Effector memory CD4-positive, alpha-beta T cell (primary cell): ENCODE measurements at regions not wholly inside any gene's neighbourhood (a gene's known extent, or its start where the extent isn't known, plus 50 kb on each side); places are given as distances from the start of the nearest gene placed in this dataset.

Source experiments
- DNase-seq, 3 donors: peaks; one replicate each; pipeline ENCODE4 v3.0.0-alpha.2; 2020
- H3K27ac ChIP-seq: 2 replicates; pipeline ENCODE4 v1.7.0; 2013; ENCODE audit warnings: mild to moderate bottlenecking, low read length, moderate library complexity; ENCODE audit not compliant: insufficient read depth, poor library complexity, severe bottlenecking
- H3K27me3 ChIP-seq: replicated peaks from 2 replicates; pipeline ENCODE4 v1.7.0; 2013; ENCODE audit warnings: mild to moderate bottlenecking, low read length; ENCODE audit not compliant: insufficient read depth, control insufficient read depth, poor library complexity, severe bottlenecking
- H3K36me3 ChIP-seq: 2 replicates; pipeline ENCODE4 v1.7.0; 2013; ENCODE audit warnings: mild to moderate bottlenecking, low read length, moderate library complexity; ENCODE audit not compliant: control insufficient read depth, insufficient read depth
- H3K4me1 ChIP-seq: 2 replicates; pipeline ENCODE4 v1.7.0; 2013; ENCODE audit warnings: low read length, mild to moderate bottlenecking; ENCODE audit not compliant: control insufficient read depth, insufficient read depth, poor library complexity, severe bottlenecking
- H3K4me3 ChIP-seq: 2 replicates; pipeline ENCODE4 v1.7.0; 2013; ENCODE audit warnings: low read length, low read depth, mild to moderate bottlenecking; ENCODE audit not compliant: insufficient read depth, poor library complexity, severe bottlenecking
- H3K9me3 ChIP-seq: 2 replicates; pipeline ENCODE4 v1.7.0; 2013; ENCODE audit warnings: mild to moderate bottlenecking, low read length, moderate library complexity; ENCODE audit not compliant: control insufficient read depth

- Histone ChIP-seq H3K4me1 (no peaks in the 10 kb centered on the region), H3K27ac (no peak overlapping the region), H3K9me3 (no peaks in the 10 kb centered on the region), H3K36me3 (no peaks in the 10 kb centered on the region), H3K4me3 (no peak overlapping the region), H3K27me3 (no peaks in the 10 kb centered on the region)
- no peak for DNase-seq
These were observed 705.7 kb upstream of the CELF2 start for GRCh38 chr10:10311966-10312365.

GRCh38 chr10:10313149-10313835 lies 704.4 kb upstream of the CELF2 start:
- no peak overlapping the region for H3K4me3 ChIP-seq
- H3K9me3 ChIP-seq: no peaks in the 10 kb centered on the region
- no peak for DNase-seq
- no peak overlapping the region for H3K27ac ChIP-seq
- no peaks in the 10 kb centered on the region for H3K27me3 ChIP-seq
- no peaks in the 10 kb centered on the region for H3K4me1 ChIP-seq
- no peaks in the 10 kb centered on the region for H3K36me3 ChIP-seq

- DNase-seq: no peak
- Histone ChIP-seq H3K36me3 (no peaks in the 10 kb centered on the region), H3K4me3 (no peak overlapping the region), H3K4me1 (no peaks in the 10 kb centered on the region), H3K27ac (no peak overlapping the region), H3K27me3 (no peaks in the 10 kb centered on the region), H3K9me3 (no peaks in the 10 kb centered on the region)
These were observed 703.0 kb upstream of the CELF2 start for GRCh38 chr10:10314626-10315025.

- no peaks in the 10 kb centered on the region for H3K4me1 ChIP-seq
- H3K27me3 ChIP-seq: no peaks in the 10 kb centered on the region
- no peaks in the 10 kb centered on the region for H3K9me3 ChIP-seq
- DNase-seq: no peak
- no peak overlapping the region for H3K27ac ChIP-seq
- no peaks in the 10 kb centered on the region for H3K36me3 ChIP-seq
- no peak overlapping the region for H3K4me3 ChIP-seq
These were observed 701.7 kb upstream of the CELF2 start for GRCh38 chr10:10315989-10316388.

DNA sequence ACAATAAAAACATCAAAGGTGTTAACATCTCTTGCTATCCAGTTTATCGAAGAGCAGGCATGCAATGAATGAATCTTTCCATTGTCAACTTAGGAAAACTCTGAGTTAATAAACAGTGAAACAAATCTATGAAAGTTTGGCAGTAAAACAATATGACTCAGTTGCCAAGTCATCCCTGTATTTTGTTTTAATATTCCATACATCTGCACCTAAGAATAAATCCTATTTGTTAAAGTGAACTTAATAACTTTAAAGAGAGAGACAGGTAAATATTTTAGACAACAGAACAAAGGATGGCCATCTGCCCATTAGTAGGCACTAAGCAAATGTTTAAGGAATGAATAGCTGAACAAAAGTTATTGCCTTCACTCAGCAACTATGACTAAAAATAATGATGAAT lies 700.5 kb upstream of the CELF2 start:
- no peak for DNase-seq
- Histone ChIP-seq H3K9me3 (no peaks in the 10 kb centered on the region), H3K27me3 (no peaks in the 10 kb centered on the region), H3K4me1 (no peaks in the 10 kb centered on the region), H3K27ac (no peak overlapping the region), H3K4me3 (no peak overlapping the region), H3K36me3 (no peaks in the 10 kb centered on the region)

GRCh38 chr10:10318856-10319255 lies 698.8 kb upstream of the CELF2 start:
- no peaks in the 10 kb centered on the region for H3K36me3 ChIP-seq
- H3K27me3 ChIP-seq: no peaks in the 10 kb centered on the region
- no peaks in the 10 kb centered on the region for H3K4me1 ChIP-seq
- no peak overlapping the region for H3K27ac ChIP-seq
- H3K9me3 ChIP-seq: no peaks in the 10 kb centered on the region
- no peak for DNase-seq
- H3K4me3 ChIP-seq: no peak overlapping the region

DNA sequence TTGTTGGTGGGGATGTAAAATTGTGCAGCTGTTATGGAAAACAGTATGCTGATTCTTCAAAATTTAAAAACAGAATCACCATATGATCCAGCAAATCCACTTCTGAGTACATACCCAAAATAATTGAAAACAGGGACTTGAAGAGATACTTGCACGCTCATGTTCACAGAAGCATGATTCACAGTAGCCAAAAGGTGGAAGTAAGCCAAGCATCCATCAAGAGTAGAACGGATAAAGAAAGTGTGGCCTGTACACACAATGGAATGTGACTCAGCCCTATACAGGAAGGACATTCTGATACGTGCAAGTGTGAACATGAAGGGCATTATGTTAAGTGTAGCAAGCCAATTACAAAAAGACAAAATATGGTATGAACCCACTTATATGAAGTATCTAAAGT lies 696.7 kb upstream of the CELF2 start:
- no peaks in the 10 kb centered on the region for H3K36me3 ChIP-seq
- H3K4me1 ChIP-seq: no peaks in the 10 kb centered on the region
- no peaks in the 10 kb centered on the region for H3K27me3 ChIP-seq
- no peak overlapping the region for H3K27ac ChIP-seq
- H3K9me3 ChIP-seq: no peaks in the 10 kb centered on the region
- DNase-seq: no peak
- no peak overlapping the region for H3K4me3 ChIP-seq

- H3K36me3 ChIP-seq: no peaks in the 10 kb centered on the region
- no peaks in the 10 kb centered on the region for H3K4me1 ChIP-seq
- no peak overlapping the region for H3K4me3 ChIP-seq
- H3K27ac ChIP-seq: no peak overlapping the region
- H3K9me3 ChIP-seq: no peaks in the 10 kb centered on the region
- no peak for DNase-seq
- H3K27me3 ChIP-seq: no peaks in the 10 kb centered on the region
These were observed 691.6 kb upstream of the CELF2 start for GRCh38 chr10:10326116-10326515.

GRCh38 chr10:10327934-10328333 lies 689.7 kb upstream of the CELF2 start:
- H3K27ac ChIP-seq: no peak overlapping the region
- no peaks in the 10 kb centered on the region for H3K4me1 ChIP-seq
- no peaks in the 10 kb centered on the region for H3K27me3 ChIP-seq
- H3K4me3 ChIP-seq: no peak overlapping the region
- DNase-seq: no peak
- H3K36me3 ChIP-seq: no peaks in the 10 kb centered on the region
- H3K9me3 ChIP-seq: no peaks in the 10 kb centered on the region

DNA sequence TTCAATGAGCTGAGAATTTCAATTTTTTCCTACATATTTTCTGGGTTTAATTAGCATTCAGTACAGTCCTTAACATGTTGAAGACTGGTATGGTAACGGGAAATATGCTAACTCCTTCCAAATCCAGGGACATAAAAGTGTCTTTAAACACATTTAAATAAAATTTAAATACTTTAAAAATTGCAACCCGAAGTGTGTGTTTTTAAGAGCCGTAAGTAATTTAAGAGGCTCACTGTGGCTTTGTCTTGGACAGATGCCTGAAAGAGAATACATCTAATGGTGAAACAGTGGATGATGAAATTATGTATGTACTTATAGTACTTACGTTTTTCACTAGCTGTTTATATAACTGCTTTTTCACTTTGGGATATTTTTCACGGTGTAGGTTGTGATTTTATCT lies 687.3 kb upstream of the CELF2 start:
- Histone ChIP-seq H3K36me3 (no peaks in the 10 kb centered on the region), H3K9me3 (no peaks in the 10 kb centered on the region), H3K4me3 (no peak overlapping the region), H3K4me1 (no peaks in the 10 kb centered on the region), H3K27me3 (no peaks in the 10 kb centered on the region), H3K27ac (no peak overlapping the region)
- no peak for DNase-seq
